NCI-H1105 (cell line): ENCODE measurements at regions not wholly inside any gene's neighbourhood (a gene's known extent, or its start where the extent isn't known, plus 50 kb on each side); places are given as distances from the start of the nearest gene placed in this dataset.
A peak's percentile ranks its signal among the peaks of the same experiment; 100 is the strongest.
"Not testable (repeated sequence)": the region's sequence is repeated elsewhere in the genome, so short reads cannot be mapped to it uniquely, and the experiment has no call there.

Experiments
- DNase-seq: peaks from one replicate; lab custom pipeline; 2025; lab: John Stamatoyannopoulos, UW

GRCh38 chr13:22967669-22968068 is 213.1 kb upstream of the SGCG start:
- DNase-seq = no peak

- no peak for DNase-seq
These were observed 200.8 kb upstream of the SGCG start for GRCh38 chr13:22979952-22980351.

- DNase-seq = no peak
These were observed 199.8 kb upstream of the SGCG start for GRCh38 chr13:22980936-22981335.

GRCh38 chr13:22993148-22993547 is 187.6 kb upstream of the SGCG start:
- DNase-seq = no peak

GRCh38 chr13:23003446-23003845 is 177.3 kb upstream of the SGCG start:
- no peak for DNase-seq

- DNase-seq = no peak
These were observed 173.4 kb upstream of the SGCG start for GRCh38 chr13:23007426-23007825.

GRCh38 chr13:23018143-23018542 is 162.6 kb upstream of the SGCG start:
- DNase-seq = no peak

GRCh38 chr13:23020246-23020843 is 160.4 kb upstream of the SGCG start:
- peak; percentile 4 for DNase-seq

GRCh38 chr13:23021906-23022305 is 158.9 kb upstream of the SGCG start:
- DNase-seq = no peak

GRCh38 chr13:23022704-23023103 is 158.1 kb upstream of the SGCG start:
- no peak for DNase-seq

- no peak for DNase-seq
These were observed 154.7 kb upstream of the SGCG start for GRCh38 chr13:23025864-23026608.

- DNase-seq = no peak
These were observed 141.4 kb upstream of the SGCG start for GRCh38 chr13:23039266-23039935.

- no peak for DNase-seq
These were observed 138.6 kb upstream of the SGCG start for GRCh38 chr13:23042181-23042580.

- no peak for DNase-seq
These were observed 135.9 kb upstream of the SGCG start for GRCh38 chr13:23044906-23045305.

GRCh38 chr13:23050126-23050525 is 130.7 kb upstream of the SGCG start:
- no peak for DNase-seq

GRCh38 chr13:23053711-23054110 is 127.1 kb upstream of the SGCG start:
- not testable (repeated sequence) for DNase-seq

GRCh38 chr13:23059173-23059572 is 121.6 kb upstream of the SGCG start:
- DNase-seq = no peak

- DNase-seq = no peak
These were observed 119.8 kb upstream of the SGCG start for GRCh38 chr13:23060959-23061358.

- DNase-seq = no peak
These were observed 113.7 kb upstream of the SGCG start for GRCh38 chr13:23067129-23067528.

- no peak for DNase-seq
These were observed 111.2 kb upstream of the SGCG start for GRCh38 chr13:23069566-23069965.

GRCh38 chr13:23074075-23074828 is 106.5 kb upstream of the SGCG start:
- peak; percentile 47 for DNase-seq

GRCh38 chr13:23081220-23081619 is 99.6 kb upstream of the SGCG start:
- DNase-seq = no peak

- no peak for DNase-seq
These were observed 98.9 kb upstream of the SGCG start for GRCh38 chr13:23081901-23082300.
